ENCODE measurements at regions not wholly inside any gene's neighbourhood (a gene's known extent, or its start where the extent isn't known, plus 50 kb on each side); places are given as distances from the start of the nearest gene placed in this dataset.

DNA sequence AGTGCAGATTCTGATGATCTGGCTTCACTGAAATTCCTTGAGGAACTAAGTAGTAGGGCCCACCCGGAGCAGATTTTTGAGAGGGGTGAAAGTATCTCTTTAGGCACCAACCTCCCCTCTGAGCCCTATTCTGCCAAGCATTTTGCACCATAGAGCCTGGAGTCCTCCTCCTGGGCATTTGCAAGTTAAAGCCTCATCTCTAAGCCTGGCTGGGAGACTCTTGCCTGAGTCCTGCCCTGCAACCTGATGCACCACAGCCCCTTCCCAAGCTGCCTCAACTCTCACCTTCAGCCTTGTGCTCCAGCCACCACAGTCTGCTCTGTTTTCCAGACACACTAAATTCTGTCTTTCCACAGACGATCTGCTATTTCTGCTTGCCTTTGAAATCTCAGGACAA, 79.6 kb upstream of the PKDCC start:
- DNase-seq: no peak
- Histone ChIP-seq H3K4me3 (ENCODE audit: low read depth, low read length) (no peak overlapping the region), H3K4me1 (peaks cover 40% of the 10 kb centered on the region), H3K27me3 (replicated peaks; ENCODE audit: control insufficient read depth, insufficient read depth, low read length) (no peaks in the 10 kb centered on the region), H3K36me3 (ENCODE audit: control insufficient read depth, insufficient read depth, low read length) (no peaks in the 10 kb centered on the region), H3K9me3 (no peaks in the 10 kb centered on the region)
- no peaks in the 10 kb centered on the region for H3K27me3 Mint-ChIP-seq (ENCODE audit: insufficient read depth, unreplicated experiment)
- H3K4me1 Mint-ChIP-seq (ENCODE audit: low read depth, unreplicated experiment): peaks cover 32% of the 10 kb centered on the region
- BruUV-seq (replicated peaks): no TSS peak
- H3K36me3 Mint-ChIP-seq (ENCODE audit: insufficient read depth, unreplicated experiment): no peaks in the 10 kb centered on the region
- no peak overlapping the region for H3K4me3 Mint-ChIP-seq (ENCODE audit: unreplicated experiment)
- ChIA-PET CTCF (no interaction called here), POLR2A (no interaction called here)
- intact Hi-C loops (cut with micrococcal nuclease; ENCODE audit: unreplicated experiment): no loop called here
- H3K27ac Mint-ChIP-seq (ENCODE audit: unreplicated experiment): no peak overlapping the region
- no peaks in the 10 kb centered on the region for H3K9me3 Mint-ChIP-seq (ENCODE audit: unreplicated experiment)
- TF ChIP-seq, protein P1, sequence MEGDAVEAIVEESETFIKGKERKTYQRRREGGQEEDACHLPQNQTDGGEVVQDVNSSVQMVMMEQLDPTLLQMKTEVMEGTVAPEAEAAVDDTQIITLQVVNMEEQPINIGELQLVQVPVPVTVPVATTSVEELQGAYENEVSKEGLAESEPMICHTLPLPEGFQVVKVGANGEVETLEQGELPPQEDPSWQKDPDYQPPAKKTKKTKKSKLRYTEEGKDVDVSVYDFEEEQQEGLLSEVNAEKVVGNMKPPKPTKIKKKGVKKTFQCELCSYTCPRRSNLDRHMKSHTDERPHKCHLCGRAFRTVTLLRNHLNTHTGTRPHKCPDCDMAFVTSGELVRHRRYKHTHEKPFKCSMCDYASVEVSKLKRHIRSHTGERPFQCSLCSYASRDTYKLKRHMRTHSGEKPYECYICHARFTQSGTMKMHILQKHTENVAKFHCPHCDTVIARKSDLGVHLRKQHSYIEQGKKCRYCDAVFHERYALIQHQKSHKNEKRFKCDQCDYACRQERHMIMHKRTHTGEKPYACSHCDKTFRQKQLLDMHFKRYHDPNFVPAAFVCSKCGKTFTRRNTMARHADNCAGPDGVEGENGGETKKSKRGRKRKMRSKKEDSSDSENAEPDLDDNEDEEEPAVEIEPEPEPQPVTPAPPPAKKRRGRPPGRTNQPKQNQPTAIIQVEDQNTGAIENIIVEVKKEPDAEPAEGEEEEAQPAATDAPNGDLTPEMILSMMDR (IDR thresholded peaks at IDR 0.05; ENCODE audit: insufficient read depth in 1 of 2, low read depth in 1 of 2, low read length in 1 of 2, severe bottlenecking in 1 of 2, unreplicated experiment in 1 of 2): no peak

DNA sequence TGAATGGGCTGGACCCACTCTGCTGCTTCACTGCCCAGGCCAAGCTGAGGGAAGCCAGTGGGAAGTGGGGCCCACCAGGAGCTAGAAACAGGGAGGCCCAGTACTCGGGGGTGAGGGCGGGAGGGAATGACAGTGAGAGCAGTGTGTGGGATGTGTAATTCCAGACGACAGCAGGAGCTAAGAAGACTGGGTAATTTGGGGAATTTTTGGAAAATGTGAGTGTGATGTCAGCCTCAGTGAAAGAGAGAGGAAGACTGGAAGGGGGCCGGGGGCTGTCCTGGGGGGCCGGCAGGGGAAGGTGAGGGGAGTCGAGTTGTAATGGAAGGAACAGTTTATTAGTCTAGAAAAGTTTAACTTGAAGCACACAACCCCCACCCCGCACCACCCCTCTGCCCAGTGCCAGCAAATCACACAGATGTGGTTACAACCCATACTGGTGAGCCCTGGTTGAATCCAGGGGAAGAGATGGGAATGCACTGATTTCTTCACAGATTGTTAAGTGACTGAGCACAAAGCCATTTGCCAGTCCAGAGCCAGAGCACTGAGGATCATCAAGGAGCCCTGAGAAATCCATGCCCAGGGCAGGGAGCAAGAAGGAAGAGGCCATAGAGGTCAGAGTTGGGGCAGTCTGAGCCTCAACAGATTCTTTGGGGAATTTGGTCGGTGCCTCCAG, 76.7 kb upstream of the PKDCC start:
- H3K36me3 ChIP-seq (ENCODE audit: control insufficient read depth, insufficient read depth, low read length): no peaks in the 10 kb centered on the region
- intact Hi-C loops (cut with micrococcal nuclease; ENCODE audit: unreplicated experiment): no loop called here
- H3K27ac Mint-ChIP-seq (ENCODE audit: unreplicated experiment): no peak overlapping the region
- H3K27me3 ChIP-seq (replicated peaks; ENCODE audit: control insufficient read depth, insufficient read depth, low read length): no peaks in the 10 kb centered on the region
- peaks cover 4% of the 10 kb centered on the region for H3K4me1 Mint-ChIP-seq (ENCODE audit: low read depth, unreplicated experiment)
- H3K9me3 ChIP-seq: no peaks in the 10 kb centered on the region
- H3K9me3 Mint-ChIP-seq (ENCODE audit: unreplicated experiment): no peaks in the 10 kb centered on the region
- no peak for DNase-seq
- no peak overlapping the region for H3K4me3 ChIP-seq (ENCODE audit: low read depth, low read length)
- H3K36me3 Mint-ChIP-seq (ENCODE audit: insufficient read depth, unreplicated experiment): no peaks in the 10 kb centered on the region
- no TSS peak for BruUV-seq (replicated peaks)
- H3K4me1 ChIP-seq: peaks cover 11% of the 10 kb centered on the region
- H3K27me3 Mint-ChIP-seq (ENCODE audit: insufficient read depth, unreplicated experiment): no peaks in the 10 kb centered on the region
- ChIA-PET POLR2A (interaction anchor here (0.6 kb wide), 1 partner anchor 104 kb away, joined by 3 read pairs; no protein-coding TSS in a partner anchor), CTCF (interaction anchor here (0.6 kb wide), 1 partner anchor 102 kb away, joined by 5 read pairs; no protein-coding TSS in a partner anchor)
- TF ChIP-seq, protein P1 (IDR thresholded peaks at IDR 0.05; ENCODE audit: insufficient read depth in 1 of 2, low read depth in 1 of 2, low read length in 1 of 2, severe bottlenecking in 1 of 2, unreplicated experiment in 1 of 2): no peak
- no peak overlapping the region for H3K4me3 Mint-ChIP-seq (ENCODE audit: unreplicated experiment)

GRCh38 chr2:41972179-41972578, 75.6 kb upstream of the PKDCC start:
- Histone ChIP-seq H3K4me1 (peaks cover 10% of the 10 kb centered on the region; the same call in 1 of the 2 replicates), H3K27me3 (replicated peaks; ENCODE audit: control insufficient read depth, insufficient read depth, low read length) (no peaks in the 10 kb centered on the region), H3K4me3 (ENCODE audit: low read depth, low read length) (no peak overlapping the region), H3K36me3 (ENCODE audit: control insufficient read depth, insufficient read depth, low read length) (no peaks in the 10 kb centered on the region), H3K9me3 (no peaks in the 10 kb centered on the region)
- peak overlapping the region; percentile 38 for H3K27ac Mint-ChIP-seq (ENCODE audit: unreplicated experiment)
- TF ChIP-seq, protein P1 (IDR thresholded peaks at IDR 0.05; ENCODE audit: insufficient read depth in 1 of 2, low read depth in 1 of 2, low read length in 1 of 2, severe bottlenecking in 1 of 2, unreplicated experiment in 1 of 2): no peak
- no peaks in the 10 kb centered on the region for H3K9me3 Mint-ChIP-seq (ENCODE audit: unreplicated experiment)
- no peaks in the 10 kb centered on the region for H3K36me3 Mint-ChIP-seq (ENCODE audit: insufficient read depth, unreplicated experiment)
- ChIA-PET POLR2A (interaction anchor here (0.6 kb wide), 1 partner anchor 418 kb away, joined by 4 read pairs; no protein-coding TSS in a partner anchor), CTCF (no interaction called here)
- no TSS peak for BruUV-seq (replicated peaks)
- intact Hi-C loops (cut with micrococcal nuclease; ENCODE audit: unreplicated experiment): no loop called here
- no peak for DNase-seq
- H3K4me1 Mint-ChIP-seq (ENCODE audit: low read depth, unreplicated experiment): peaks cover 4% of the 10 kb centered on the region
- no peak overlapping the region for H3K4me3 Mint-ChIP-seq (ENCODE audit: unreplicated experiment)
- no peaks in the 10 kb centered on the region for H3K27me3 Mint-ChIP-seq (ENCODE audit: insufficient read depth, unreplicated experiment)
